Activated T-cell treated with anti-CD3 and anti-CD28 coated beads, Interleukin-2, amount 50 U/mL, for 4 hours (primary cell): ENCODE measurements at regions not wholly inside any gene's neighbourhood (a gene's known extent, or its start where the extent isn't known, plus 50 kb on each side); places are given as distances from the start of the nearest gene placed in this dataset.

Experiments used
- ATAC-seq, 2 donors: fragments of 200-7000 bp; cut with Tn5 transposase; one replicate each; pipeline ENCODE4 v1.10.0; 2021
- DNase-seq: peaks from one replicate; pipeline ENCODE4 v3.0.0-alpha.2; 2020
- H3K27me3 Mint-ChIP-seq: one replicate; pipeline ENCODE4 v1.8.0; 2021; ENCODE audit warnings: low read depth, mixed read lengths
- H3K36me3 Mint-ChIP-seq: one replicate; pipeline ENCODE4 v1.8.0; 2022; ENCODE audit warnings: mixed read lengths; ENCODE audit not compliant: insufficient read depth
- H3K4me1 Mint-ChIP-seq: one replicate; pipeline ENCODE4 v1.8.0; 2021; ENCODE audit warnings: low read depth, mixed read lengths
- H3K4me3 Mint-ChIP-seq: one replicate; pipeline ENCODE4 v1.8.0; 2021; ENCODE audit warnings: mild to moderate bottlenecking, moderate library complexity, mixed read lengths
- H3K9me3 Mint-ChIP-seq: one replicate; pipeline ENCODE4 v1.8.0; 2021; ENCODE audit warnings: mixed read lengths

GRCh38 chr17:72404872-72405271, 284.1 kb downstream of the SOX9 start:
- DNase-seq (no peak), ATAC-seq (no peak)
- Mint-ChIP-seq H3K9me3 (no peaks in the 10 kb centered on the region), H3K27me3 (no peaks in the 10 kb centered on the region), H3K4me3 (no peak overlapping the region), H3K4me1 (no peaks in the 10 kb centered on the region), H3K36me3 (no peaks in the 10 kb centered on the region)

DNA sequence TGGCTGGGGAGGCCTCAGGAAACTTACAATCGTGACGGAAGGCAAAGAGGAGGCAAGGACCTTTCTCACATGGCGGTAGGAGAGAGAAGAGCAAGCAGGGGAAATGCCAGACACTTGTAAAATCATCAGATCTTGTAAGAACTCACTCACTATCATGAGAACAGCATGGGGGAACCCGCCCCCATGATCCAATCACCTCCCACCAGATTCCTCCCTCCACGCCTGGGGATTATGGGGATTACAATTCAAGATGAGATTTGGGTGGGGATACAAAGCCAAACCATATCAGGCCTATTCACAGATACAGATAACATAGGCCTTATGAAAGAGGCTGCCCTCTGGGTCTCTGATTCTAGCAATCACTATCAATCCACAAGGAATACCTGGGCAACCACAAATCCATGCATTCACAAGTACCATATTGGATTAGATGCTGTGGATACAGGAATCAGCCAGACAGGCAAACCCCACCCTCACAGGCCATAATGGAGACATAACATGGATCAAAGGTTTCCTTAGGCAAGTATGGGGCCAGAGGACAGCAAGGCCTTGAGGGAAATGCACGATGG, 284.9 kb downstream of the SOX9 start:
- DNase-seq (no peak), ATAC-seq (no peak)
- Mint-ChIP-seq H3K4me3 (no peak overlapping the region), H3K27me3 (peaks cover 2% of the 10 kb centered on the region), H3K36me3 (no peaks in the 10 kb centered on the region), H3K4me1 (no peaks in the 10 kb centered on the region), H3K9me3 (no peaks in the 10 kb centered on the region)

- H3K27me3 Mint-ChIP-seq, result peaks cover 2% of the 10 kb centered on the region
- no peaks in the 10 kb centered on the region for H3K9me3 Mint-ChIP-seq
- no peaks in the 10 kb centered on the region for H3K36me3 Mint-ChIP-seq
- no peak for DNase-seq
- H3K4me1 Mint-ChIP-seq, result no peaks in the 10 kb centered on the region
- no peak overlapping the region for H3K4me3 Mint-ChIP-seq
- ATAC-seq, result no peak
Measured at GRCh38 chr17:72406498-72406897, 285.7 kb downstream of the SOX9 start.

DNA sequence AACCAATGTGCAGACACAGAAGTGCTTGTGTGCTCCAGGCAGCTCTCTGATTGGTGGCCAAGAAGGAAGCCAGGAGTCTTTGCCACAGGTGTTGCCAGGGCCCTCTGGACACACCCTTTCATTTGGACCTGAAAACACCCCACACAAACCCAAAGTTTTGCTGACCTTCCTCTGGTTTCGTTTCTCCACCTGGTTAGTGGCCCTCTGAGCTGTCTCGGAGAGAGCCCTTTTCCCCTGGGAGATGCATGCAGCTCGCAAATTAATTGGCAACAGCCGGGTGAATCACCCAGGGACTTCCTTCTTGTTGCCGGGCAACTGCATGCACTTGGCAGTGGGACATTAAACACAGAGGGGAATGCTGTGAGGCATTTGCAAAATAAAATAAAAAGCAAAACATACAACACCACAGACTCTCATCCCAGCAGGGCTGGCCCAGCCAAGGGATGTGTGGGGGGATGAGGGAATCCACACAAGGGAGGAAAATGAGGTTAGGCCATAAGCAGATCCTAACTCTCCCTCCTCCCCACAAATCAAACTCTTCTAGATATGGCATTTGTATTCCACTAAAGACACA, 286.6 kb downstream of the SOX9 start:
- H3K4me1 Mint-ChIP-seq, result no peaks in the 10 kb centered on the region
- no peak for DNase-seq
- peaks cover 2% of the 10 kb centered on the region for H3K27me3 Mint-ChIP-seq
- no peak overlapping the region for H3K4me3 Mint-ChIP-seq
- H3K9me3 Mint-ChIP-seq, result no peaks in the 10 kb centered on the region
- no peaks in the 10 kb centered on the region for H3K36me3 Mint-ChIP-seq
- no peak for ATAC-seq

DNA sequence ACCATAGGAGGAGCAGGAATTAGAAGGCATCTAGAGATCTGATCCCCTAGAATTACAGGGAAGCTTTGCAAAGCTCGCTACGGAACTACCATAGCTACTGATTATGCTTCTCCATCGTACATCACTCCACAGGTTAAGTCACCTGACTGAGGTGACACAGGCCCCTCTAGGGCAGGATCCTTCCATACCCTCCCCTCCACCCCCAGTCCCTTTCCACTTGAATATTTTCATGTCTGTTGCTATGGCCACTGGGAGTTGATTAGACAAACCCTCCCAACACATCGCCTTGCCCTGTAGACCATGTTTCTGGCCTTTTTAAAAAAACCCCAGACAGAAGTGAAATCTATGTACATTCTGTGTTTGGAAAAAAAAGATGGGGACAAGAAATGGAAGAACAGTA, 287.1 kb downstream of the SOX9 start:
- peaks cover 2% of the 10 kb centered on the region for H3K27me3 Mint-ChIP-seq
- no peak for ATAC-seq
- H3K4me3 Mint-ChIP-seq, result no peak overlapping the region
- no peaks in the 10 kb centered on the region for H3K9me3 Mint-ChIP-seq
- H3K4me1 Mint-ChIP-seq, result no peaks in the 10 kb centered on the region
- H3K36me3 Mint-ChIP-seq, result no peaks in the 10 kb centered on the region
- no peak for DNase-seq

- no peaks in the 10 kb centered on the region for H3K4me1 Mint-ChIP-seq
- ATAC-seq (no peak), DNase-seq (no peak)
- no peaks in the 10 kb centered on the region for H3K36me3 Mint-ChIP-seq
- no peaks in the 10 kb centered on the region for H3K9me3 Mint-ChIP-seq
- H3K4me3 Mint-ChIP-seq, result no peak overlapping the region
- H3K27me3 Mint-ChIP-seq, result peaks cover 2% of the 10 kb centered on the region
Measured at GRCh38 chr17:72408641-72409040, 287.8 kb downstream of the SOX9 start.

- H3K9me3 Mint-ChIP-seq, result no peaks in the 10 kb centered on the region
- DNase-seq (no peak), ATAC-seq (no peak)
- no peaks in the 10 kb centered on the region for H3K36me3 Mint-ChIP-seq
- peaks cover 2% of the 10 kb centered on the region for H3K27me3 Mint-ChIP-seq
- H3K4me3 Mint-ChIP-seq, result no peak overlapping the region
- no peaks in the 10 kb centered on the region for H3K4me1 Mint-ChIP-seq
Measured at GRCh38 chr17:72409405-72410002, 288.7 kb downstream of the SOX9 start.

DNA sequence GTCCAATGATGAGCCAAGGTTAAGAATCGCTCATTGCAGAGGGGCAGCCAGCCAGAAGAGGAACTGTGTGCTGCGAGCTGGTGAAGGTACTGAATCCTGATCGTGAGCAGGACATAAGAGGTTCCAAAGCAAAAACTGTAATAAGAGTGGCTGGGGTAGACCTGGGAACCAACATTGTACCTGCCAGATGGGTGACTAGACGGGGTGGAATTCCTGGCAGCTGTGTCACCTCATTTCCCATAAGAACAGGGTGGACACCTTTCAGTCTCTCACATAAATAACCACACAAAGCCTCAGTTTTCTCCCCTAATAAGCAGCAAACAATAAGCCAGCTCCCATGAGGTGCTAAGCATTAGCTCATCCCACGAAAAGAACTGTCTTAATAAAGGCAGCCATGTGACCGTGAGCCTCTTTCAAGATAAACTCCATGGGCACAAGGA, 290.3 kb downstream of the SOX9 start:
- ATAC-seq (no peak), DNase-seq (no peak)
- peaks cover 4% of the 10 kb centered on the region for H3K9me3 Mint-ChIP-seq
- no peaks in the 10 kb centered on the region for H3K36me3 Mint-ChIP-seq
- peaks cover 4% of the 10 kb centered on the region for H3K27me3 Mint-ChIP-seq
- no peaks in the 10 kb centered on the region for H3K4me1 Mint-ChIP-seq
- no peak overlapping the region for H3K4me3 Mint-ChIP-seq

DNA sequence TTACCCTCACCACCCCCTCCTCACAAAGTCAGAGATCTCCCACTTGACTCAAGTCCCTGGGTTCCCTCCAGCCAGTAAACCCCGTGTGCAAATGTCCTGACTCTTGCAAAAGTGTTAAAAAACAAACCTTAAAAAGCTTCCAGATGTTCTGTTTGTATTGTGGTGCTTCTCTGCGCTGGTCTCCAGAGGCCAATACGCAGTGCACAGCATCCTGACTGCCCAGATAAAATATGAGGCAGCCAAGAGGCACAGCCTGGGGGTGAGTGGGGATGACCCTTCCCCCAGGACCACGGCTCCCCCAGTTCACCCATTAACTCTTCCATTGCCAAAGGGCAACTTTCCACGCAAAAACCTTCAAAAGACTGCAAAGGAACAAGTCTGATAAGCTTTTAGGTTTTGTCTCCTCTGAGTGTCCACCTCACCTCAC, 291.8 kb downstream of the SOX9 start:
- peaks cover 11% of the 10 kb centered on the region for H3K9me3 Mint-ChIP-seq
- H3K36me3 Mint-ChIP-seq, result no peaks in the 10 kb centered on the region
- no peaks in the 10 kb centered on the region for H3K4me1 Mint-ChIP-seq
- peaks cover 4% of the 10 kb centered on the region for H3K27me3 Mint-ChIP-seq
- DNase-seq, result no peak
- no peak overlapping the region for H3K4me3 Mint-ChIP-seq
- ATAC-seq, result no peak

DNA sequence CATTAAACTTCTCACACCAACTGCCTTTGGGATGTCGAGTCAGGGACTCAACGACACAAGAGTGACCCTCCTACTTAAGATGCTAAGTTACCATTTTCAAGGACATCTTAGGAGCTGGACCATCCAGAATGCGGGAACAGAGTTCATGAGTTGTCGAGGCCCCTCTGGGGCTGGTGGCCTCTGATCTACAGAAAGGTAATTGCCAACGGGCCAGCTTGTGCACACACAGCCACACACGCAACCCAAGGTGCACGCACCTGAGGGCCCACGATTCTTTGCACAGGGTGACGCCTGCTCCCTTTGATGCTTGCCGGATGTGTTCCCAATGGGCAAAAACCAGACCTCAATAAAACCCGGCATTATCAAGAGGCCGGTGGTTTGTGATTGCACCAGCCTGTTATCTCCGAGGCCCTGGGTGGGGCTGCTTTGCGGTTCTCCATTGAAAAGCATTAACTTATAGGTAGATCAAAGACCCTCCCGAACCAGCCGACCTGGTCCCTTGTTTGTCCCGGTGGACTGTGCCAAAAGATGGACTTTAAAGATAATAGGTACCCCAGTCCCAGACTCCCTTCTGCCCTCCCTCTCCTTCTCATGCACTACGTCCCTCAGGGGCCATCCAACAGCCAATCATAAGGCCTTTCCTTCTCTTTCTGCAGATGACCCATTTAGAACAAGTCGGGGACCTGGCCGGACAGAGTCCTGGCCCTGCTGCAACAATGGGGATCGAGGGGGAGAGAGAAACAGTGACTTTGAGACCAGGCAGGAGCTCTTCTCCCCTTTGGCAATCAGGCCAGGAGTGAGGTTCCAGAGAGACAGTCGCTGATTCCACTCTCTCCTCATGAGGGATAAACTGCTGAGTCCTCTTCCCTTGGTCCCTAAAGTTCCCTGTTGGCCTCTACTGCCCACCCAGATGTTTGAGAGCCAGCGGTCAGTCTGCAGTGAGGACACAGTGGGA, 292.5 kb downstream of the SOX9 start:
- no peak overlapping the region for H3K4me3 Mint-ChIP-seq
- peaks cover 4% of the 10 kb centered on the region for H3K27me3 Mint-ChIP-seq
- H3K36me3 Mint-ChIP-seq, result no peaks in the 10 kb centered on the region
- DNase-seq (no peak), ATAC-seq (no peak)
- peaks cover 15% of the 10 kb centered on the region for H3K9me3 Mint-ChIP-seq
- H3K4me1 Mint-ChIP-seq, result no peaks in the 10 kb centered on the region

GRCh38 chr17:72414032-72414396, 293.2 kb downstream of the SOX9 start:
- no peaks in the 10 kb centered on the region for H3K4me1 Mint-ChIP-seq
- H3K36me3 Mint-ChIP-seq, result no peaks in the 10 kb centered on the region
- DNase-seq (no peak), ATAC-seq (no peak)
- peaks cover 4% of the 10 kb centered on the region for H3K27me3 Mint-ChIP-seq
- peaks cover 16% of the 10 kb centered on the region for H3K9me3 Mint-ChIP-seq
- H3K4me3 Mint-ChIP-seq, result no peak overlapping the region

GRCh38 chr17:72414967-72415853, 294.4 kb downstream of the SOX9 start:
- no peak for ATAC-seq
- H3K4me3 Mint-ChIP-seq, result no peak overlapping the region
- H3K9me3 Mint-ChIP-seq, result peaks cover 16% of the 10 kb centered on the region
- no peaks in the 10 kb centered on the region for H3K36me3 Mint-ChIP-seq
- H3K27me3 Mint-ChIP-seq, result peaks cover 3% of the 10 kb centered on the region
- no peaks in the 10 kb centered on the region for H3K4me1 Mint-ChIP-seq
- DNase-seq, result no peak

- Mint-ChIP-seq H3K36me3 (no peaks in the 10 kb centered on the region), H3K4me3 (no peak overlapping the region), H3K9me3 (peaks cover 16% of the 10 kb centered on the region), H3K4me1 (no peaks in the 10 kb centered on the region), H3K27me3 (peaks cover 2% of the 10 kb centered on the region)
- no peak for DNase-seq
- ATAC-seq, result no peak
Measured at GRCh38 chr17:72416054-72416675, 295.3 kb downstream of the SOX9 start.
